Prostate gland (tissue), 2 donors: ENCODE measurements at regions not wholly inside any gene's neighbourhood (a gene's known extent, or its start where the extent isn't known, plus 50 kb on each side); places are given as distances from the start of the nearest gene placed in this dataset.
"Not testable (repeated sequence)": the region's sequence is repeated elsewhere in the genome, so short reads cannot be mapped to it uniquely, and the experiment has no call there.

Experiments used
- DNase-seq: peaks from one replicate; pipeline ENCODE4 v3.0.0-alpha.2; 2019; ENCODE audit warnings: low spot score
- H3K27ac ChIP-seq, 2 donors: fragments of 200-600 bp; sonication (generic); 2 replicates each; pipeline ENCODE4 v1.5.1; 2017 to 2019
- H3K27me3 ChIP-seq: fragments of 200-600 bp; sonication (generic); replicated peaks from 2 replicates; pipeline ENCODE4 v1.5.1; 2019; ENCODE audit not compliant: insufficient read depth
- H3K36me3 ChIP-seq, 2 donors: fragments of 200-600 bp; sonication (generic); 1 replicate in 1 of 2; 2 replicates in 1 of 2; pipeline versions ENCODE4 v1.5.1 to v1.8.1; 2017 to 2019
- H3K4me1 ChIP-seq: fragments of 200-600 bp; sonication (generic); replicated peaks from 2 replicates; pipeline ENCODE4 v1.5.1; 2019
- H3K4me3 ChIP-seq, 2 donors: fragments of 200-600 bp; sonication (generic); 2 replicates each; pipeline ENCODE4 v1.5.1; 2017 to 2019
- H3K9me3 ChIP-seq: fragments of 200-600 bp; sonication (generic); 2 replicates; pipeline ENCODE4 v1.5.1; 2017
- CTCF ChIP-seq, 4 experiments: fragments of 200-600 bp in 2 of 4; fragments of 450-650 bp in 2 of 4; sonication (generic) in 2 of 4; IDR thresholded peaks; 1 replicate in 3 of 4; 2 replicates in 1 of 4; pipeline ENCODE4 v1.5.1; 2016 to 2019; ENCODE audit warnings: antibody characterized with exemption in 4 of 4, mild to moderate bottlenecking in 2 of 4, moderate library complexity in 2 of 4
- POLR2A ChIP-seq: fragments of 450-650 bp; IDR thresholded peaks from one replicate; pipeline ENCODE4 v1.6.1; 2016; ENCODE audit warnings: antibody characterized with exemption, mild to moderate bottlenecking
- POLR2AphosphoS5 ChIP-seq: sonication (generic); formaldehyde crosslinking; IDR thresholded peaks from one replicate; pipeline ENCODE4 v1.6.1; 2017; ENCODE audit warnings: antibody characterized with exemption
- WGBS: methylation state at CpG from one replicate; pipeline ENCODE4 v1.1.5; 2018; 5-methylcytosine and 5-hydroxymethylcytosine counted together
- intact Hi-C: fragments of 100-400 bp; cut with DNase I; formaldehyde crosslinking; loops from one replicate; pipeline ENCODE4 v1.14.2; 2022

GRCh38 chr4:127018381-127018780 lies 614.4 kb upstream of the INTU start:
- Histone ChIP-seq H3K27me3 (no peaks in the 10 kb centered on the region), H3K36me3 (no peaks in the 10 kb centered on the region), H3K4me1 (no peaks in the 10 kb centered on the region), H3K4me3 (no peak overlapping the region), H3K9me3 (no peaks in the 10 kb centered on the region), H3K27ac (no peak overlapping the region)
- intact Hi-C loops: no loop called here
- WGBS: 93% methylated on average over 2 of the region's 2 CpGs
- no peak for TF ChIP-seq POLR2A
- DNase-seq: no peak

- H3K36me3 ChIP-seq, intact Hi-C loops, DNase-seq, H3K27me3 ChIP-seq, H3K27ac ChIP-seq, H3K9me3 ChIP-seq, H3K4me1 ChIP-seq, H3K4me3 ChIP-seq: not testable (repeated sequence)
- no CpG with 5 or more reads among the region's 15 CpGs for WGBS
Observed at GRCh38 chr4:127020831-127021230, 611.9 kb upstream of the INTU start.

- intact Hi-C loops: no loop called here
- no peak overlapping the region for H3K27ac ChIP-seq
- DNase-seq: no peak
- no peak for TF ChIP-seq CTCF (IDR thresholded peaks at IDR 0.05)
- no peak for TF ChIP-seq POLR2AphosphoS5
- no peak for TF ChIP-seq POLR2A
- H3K9me3 ChIP-seq: no peaks in the 10 kb centered on the region
- 61% methylated on average over 3 of the region's 3 CpGs for WGBS
- no peaks in the 10 kb centered on the region for H3K4me1 ChIP-seq
- H3K4me3 ChIP-seq: no peak overlapping the region
- H3K36me3 ChIP-seq: no peaks in the 10 kb centered on the region
- H3K27me3 ChIP-seq: no peaks in the 10 kb centered on the region
Observed at GRCh38 chr4:127036296-127036695, 596.5 kb upstream of the INTU start.

- 78% methylated on average over 1 of the region's 1 CpG for WGBS
Observed at GRCh38 chr4:127045861-127046260, 586.9 kb upstream of the INTU start.

GRCh38 chr4:127047930-127048329 lies 584.8 kb upstream of the INTU start:
- H3K9me3 ChIP-seq: no peaks in the 10 kb centered on the region
- H3K4me1 ChIP-seq: no peaks in the 10 kb centered on the region
- no peaks in the 10 kb centered on the region for H3K36me3 ChIP-seq
- DNase-seq: no peak
- no peak for TF ChIP-seq CTCF (IDR thresholded peaks at IDR 0.05)
- TF ChIP-seq POLR2AphosphoS5: no peak
- TF ChIP-seq POLR2A: no peak
- no peak overlapping the region for H3K4me3 ChIP-seq
- 36% methylated on average over 1 of the region's 1 CpG for WGBS
- intact Hi-C loops: no loop called here
- no peaks in the 10 kb centered on the region for H3K27me3 ChIP-seq
- H3K27ac ChIP-seq: no peak overlapping the region

More at GRCh38 chr4:127045861-127046260, 586.9 kb upstream of the INTU start:
- no peaks in the 10 kb centered on the region for H3K36me3 ChIP-seq
- no peaks in the 10 kb centered on the region for H3K4me1 ChIP-seq
- TF ChIP-seq CTCF (IDR thresholded peaks at IDR 0.05) (no peak), POLR2AphosphoS5 (no peak), POLR2A (no peak)
- no peak overlapping the region for H3K27ac ChIP-seq
- no peak overlapping the region for H3K4me3 ChIP-seq
- intact Hi-C loops: no loop called here
- H3K9me3 ChIP-seq: no peaks in the 10 kb centered on the region
- no peak for DNase-seq
- H3K27me3 ChIP-seq: no peaks in the 10 kb centered on the region

- TF ChIP-seq POLR2A: no peak
- TF ChIP-seq CTCF (IDR thresholded peaks at IDR 0.05): no peak
- no peak for TF ChIP-seq POLR2AphosphoS5
- DNase-seq: no peak
- no peaks in the 10 kb centered on the region for H3K36me3 ChIP-seq
- no peaks in the 10 kb centered on the region for H3K9me3 ChIP-seq
- intact Hi-C loops: no loop called here
- no peaks in the 10 kb centered on the region for H3K4me1 ChIP-seq
- 92% methylated on average over 3 of the region's 3 CpGs for WGBS
- no peak overlapping the region for H3K27ac ChIP-seq
- no peak overlapping the region for H3K4me3 ChIP-seq
- no peaks in the 10 kb centered on the region for H3K27me3 ChIP-seq
Observed at GRCh38 chr4:127048376-127049044, 584.2 kb upstream of the INTU start.
